ENCODE measurements at regions not wholly inside any gene's neighbourhood (a gene's known extent, or its start where the extent isn't known, plus 50 kb on each side); places are given as distances from the start of the nearest gene placed in this dataset.

DNA sequence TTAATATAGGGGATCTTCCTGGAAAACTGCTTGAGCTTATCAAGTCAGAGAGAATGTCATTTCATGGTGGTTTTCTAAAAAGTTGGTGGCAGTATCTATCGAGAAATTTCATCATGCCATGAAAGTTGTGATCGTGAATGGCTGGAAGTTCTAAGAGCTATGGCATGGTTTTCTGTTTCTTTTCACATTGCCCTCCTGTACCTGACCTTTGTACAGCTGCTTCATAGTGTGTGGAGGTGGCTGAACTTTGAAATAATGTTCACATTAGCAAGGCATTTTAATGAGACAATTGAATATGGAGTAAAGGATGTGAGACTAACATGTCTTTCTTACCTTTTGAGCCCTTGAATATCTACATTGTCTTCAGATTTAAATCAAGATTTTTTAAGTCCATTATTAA is 278.2 kb upstream of the ID4 start:
- TF ChIP-seq POLR2A (IDR thresholded peaks at IDR 0.05; ENCODE audit: extremely low read depth, insufficient read length) (no peak), MYC (IDR thresholded peaks at IDR 0.05; ENCODE audit: low read depth, low read length) (no peak)
- TF ChIP-seq, protein P1, sequence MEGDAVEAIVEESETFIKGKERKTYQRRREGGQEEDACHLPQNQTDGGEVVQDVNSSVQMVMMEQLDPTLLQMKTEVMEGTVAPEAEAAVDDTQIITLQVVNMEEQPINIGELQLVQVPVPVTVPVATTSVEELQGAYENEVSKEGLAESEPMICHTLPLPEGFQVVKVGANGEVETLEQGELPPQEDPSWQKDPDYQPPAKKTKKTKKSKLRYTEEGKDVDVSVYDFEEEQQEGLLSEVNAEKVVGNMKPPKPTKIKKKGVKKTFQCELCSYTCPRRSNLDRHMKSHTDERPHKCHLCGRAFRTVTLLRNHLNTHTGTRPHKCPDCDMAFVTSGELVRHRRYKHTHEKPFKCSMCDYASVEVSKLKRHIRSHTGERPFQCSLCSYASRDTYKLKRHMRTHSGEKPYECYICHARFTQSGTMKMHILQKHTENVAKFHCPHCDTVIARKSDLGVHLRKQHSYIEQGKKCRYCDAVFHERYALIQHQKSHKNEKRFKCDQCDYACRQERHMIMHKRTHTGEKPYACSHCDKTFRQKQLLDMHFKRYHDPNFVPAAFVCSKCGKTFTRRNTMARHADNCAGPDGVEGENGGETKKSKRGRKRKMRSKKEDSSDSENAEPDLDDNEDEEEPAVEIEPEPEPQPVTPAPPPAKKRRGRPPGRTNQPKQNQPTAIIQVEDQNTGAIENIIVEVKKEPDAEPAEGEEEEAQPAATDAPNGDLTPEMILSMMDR (IDR thresholded peaks at IDR 0.05; ENCODE audit: low read depth, low read length), result no peak
- TF ChIP-seq, protein P2, sequence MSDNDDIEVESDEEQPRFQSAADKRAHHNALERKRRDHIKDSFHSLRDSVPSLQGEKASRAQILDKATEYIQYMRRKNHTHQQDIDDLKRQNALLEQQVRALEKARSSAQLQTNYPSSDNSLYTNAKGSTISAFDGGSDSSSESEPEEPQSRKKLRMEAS (IDR thresholded peaks at IDR 0.05; ENCODE audit: low read depth, low read length), result no peak
